Kidney (tissue), 13 donors: ENCODE measurements at regions not wholly inside any gene's neighbourhood (a gene's known extent, or its start where the extent isn't known, plus 50 kb on each side); places are given as distances from the start of the nearest gene placed in this dataset.

Experiments used
- DNase-seq, 5 donors: peaks; one replicate each; pipeline ENCODE4 v3.0.0-alpha.2; 2013 to 2020
- FAIRE-seq: peaks from 2 replicates; lab custom pipeline; 2012; peaks lifted over from hg19 to GRCh38; lab: Jason Lieb, UNC
- H3K27ac ChIP-seq, 2 donors: one replicate each; pipeline ENCODE4 v1.7.0; 2013; ENCODE audit warnings: low read depth in 2 of 2, low read length in 2 of 2, inconsistent platforms in 1 of 2
- H3K27me3 ChIP-seq: one replicate; pipeline ENCODE4 v1.7.1; 2013; ENCODE audit warnings: low read length, inconsistent platforms; ENCODE audit not compliant: control insufficient read depth, insufficient read depth
- H3K36me3 ChIP-seq, 3 donors: one replicate each; pipeline versions ENCODE4 v1.7.0 to v1.7.1; 2013; ENCODE audit warnings: low read length in 3 of 3, control low read depth in 1 of 3, inconsistent platforms in 1 of 3; ENCODE audit not compliant: insufficient read depth in 3 of 3, control insufficient read depth in 2 of 3
- H3K4me1 ChIP-seq, 3 donors: one replicate each; pipeline versions ENCODE4 v1.7.0 to v1.7.1; 2013; ENCODE audit warnings: low read length in 3 of 3, inconsistent platforms in 1 of 3, low read depth in 1 of 3; ENCODE audit not compliant: control insufficient read depth in 2 of 3, insufficient read depth in 2 of 3
- H3K4me3 ChIP-seq, 3 donors: one replicate each; pipeline versions ENCODE4 v1.7.0 to v1.8.1; 2013; ENCODE audit warnings: low read length in 3 of 3, control low read depth in 1 of 3, inconsistent platforms in 1 of 3
- H3K9ac ChIP-seq, 3 donors: one replicate each; pipeline versions ENCODE4 v1.7.0 to v1.7.1; 2013; ENCODE audit warnings: low read length in 3 of 3, control low read depth in 1 of 3, inconsistent platforms in 1 of 3
- H3K9me3 ChIP-seq, 3 donors: one replicate each; pipeline versions ENCODE4 v1.7.0 to v1.7.1; 2013; ENCODE audit warnings: low read length in 3 of 3, control low read depth in 1 of 3, inconsistent platforms in 1 of 3; ENCODE audit not compliant: control insufficient read depth in 2 of 3, insufficient read depth in 1 of 3
- CTCF ChIP-seq: IDR thresholded peaks from 3 replicates; pipeline ENCODE4 v1.5.1; 2012; ENCODE audit warnings: mild to moderate bottlenecking, moderate library complexity, borderline replicate concordance; ENCODE audit not compliant: insufficient read depth; ENCODE audit errors: extremely low read depth
- intact Hi-C: fragments of 100-400 bp; cut with DNase I; formaldehyde crosslinking; loops from one replicate; pipeline ENCODE4 v1.11.1; 2022
- donor health status: control.
- donor health status: control.
- donor health status: control.
- donor health status: control.
- donor health status: control.
- donor health status: DM: yes; HTN: yes; CAD: no.
- donor health status: Normal renal cell carcinoma (clear cell type).

DNA sequence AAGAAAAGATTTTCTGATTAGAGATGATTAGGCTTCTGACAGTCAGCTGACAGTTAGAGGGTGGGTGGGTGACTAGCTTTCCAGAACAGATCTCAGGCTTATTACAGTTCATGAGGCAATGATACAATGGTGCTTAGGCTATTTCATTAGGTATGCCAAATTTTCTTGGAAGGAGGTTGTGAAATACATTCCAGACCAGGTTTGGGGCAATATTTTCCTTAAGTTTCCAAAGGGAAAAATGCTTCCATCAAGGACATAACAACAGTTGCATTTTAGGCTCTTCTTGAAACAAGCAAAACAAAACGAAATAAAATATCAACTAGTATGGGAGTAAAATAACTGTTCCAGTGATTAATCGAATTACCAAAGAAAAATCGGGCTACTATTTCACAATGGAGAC is 59.3 kb upstream of the CNTN1 start:
- Histone ChIP-seq H3K4me1 (no peaks in the 10 kb centered on the region), H3K9ac (no peak overlapping the region), H3K4me3 (no peak overlapping the region), H3K9me3 (no peaks in the 10 kb centered on the region), H3K27ac (no peak overlapping the region), H3K36me3 (no peaks in the 10 kb centered on the region), H3K27me3 (no peaks in the 10 kb centered on the region)
- intact Hi-C loops: no loop called here
- no peak for DNase-seq
- TF ChIP-seq CTCF: no peak
- FAIRE-seq: no peak

- Histone ChIP-seq H3K9me3 (no peaks in the 10 kb centered on the region), H3K27me3 (no peaks in the 10 kb centered on the region), H3K4me3 (no peak overlapping the region), H3K27ac (no peak overlapping the region), H3K9ac (no peak overlapping the region), H3K4me1 (no peaks in the 10 kb centered on the region), H3K36me3 (no peaks in the 10 kb centered on the region)
- TF ChIP-seq CTCF: no peak
- peak in 2 of 5 donors; percentile 21 to 45 for DNase-seq
- intact Hi-C loops: no loop called here
- FAIRE-seq: no peak
Measured at GRCh38 chr12:40634517-40635131, 57.6 kb upstream of the CNTN1 start.

DNA sequence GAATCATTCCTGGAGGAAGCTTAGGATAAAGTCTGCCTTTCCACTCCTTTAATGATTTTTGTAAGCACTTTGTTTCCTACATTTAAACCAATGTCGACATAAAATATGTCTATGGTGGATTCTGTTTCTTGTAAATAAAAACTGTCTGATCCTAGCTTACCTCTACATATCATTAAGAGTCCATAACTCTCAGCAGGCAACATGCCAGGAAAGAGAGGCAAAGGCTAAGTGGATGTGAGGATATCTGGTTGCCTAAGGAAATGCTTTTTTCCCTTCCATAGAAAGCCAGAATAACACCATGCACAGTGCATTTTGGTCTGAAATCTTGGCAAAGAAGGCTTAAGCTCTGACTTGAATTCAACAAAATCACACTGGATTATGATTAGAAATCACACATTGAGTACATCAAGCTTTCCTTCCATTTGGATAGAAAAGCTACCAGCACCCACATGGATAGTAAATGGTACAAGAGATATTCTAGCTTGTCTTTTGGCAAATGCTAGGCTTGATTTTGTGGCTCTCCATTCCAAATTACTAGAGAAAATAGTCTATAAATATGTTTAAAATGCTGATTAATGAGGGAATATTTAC is 57.0 kb upstream of the CNTN1 start:
- no peak overlapping the region for H3K27ac ChIP-seq
- no peak for TF ChIP-seq CTCF
- no peaks in the 10 kb centered on the region for H3K9me3 ChIP-seq
- no peaks in the 10 kb centered on the region for H3K36me3 ChIP-seq
- H3K9ac ChIP-seq: no peak overlapping the region
- no peak overlapping the region for H3K4me3 ChIP-seq
- DNase-seq (peak in 2 of 5 donors; percentile 18 to 52), FAIRE-seq (no peak)
- H3K4me1 ChIP-seq: no peaks in the 10 kb centered on the region
- intact Hi-C loops: no loop called here
- H3K27me3 ChIP-seq: no peaks in the 10 kb centered on the region
